ENCODE measurements at regions not wholly inside any gene's neighbourhood (a gene's known extent, or its start where the extent isn't known, plus 50 kb on each side); places are given as distances from the start of the nearest gene placed in this dataset.
"Not testable (repeated sequence)": the region's sequence is repeated elsewhere in the genome, so short reads cannot be mapped to it uniquely, and the experiment has no call there.

GRCh38 chr6:121533321-121533841 is 97.9 kb downstream of the GJA1 start:
- H3K4me1 Mint-ChIP-seq: no peaks in the 10 kb centered on the region
- no peaks in the 10 kb centered on the region for H3K9me3 Mint-ChIP-seq
- no peaks in the 10 kb centered on the region for H3K36me3 Mint-ChIP-seq
- no peak overlapping the region for H3K4me3 Mint-ChIP-seq
- H3K27ac Mint-ChIP-seq: no peak overlapping the region
- H3K27me3 Mint-ChIP-seq: no peaks in the 10 kb centered on the region

GRCh38 chr6:121535777-121536176 is 100.3 kb downstream of the GJA1 start:
- H3K27ac Mint-ChIP-seq: no peak overlapping the region
- H3K36me3 Mint-ChIP-seq: no peaks in the 10 kb centered on the region
- no peaks in the 10 kb centered on the region for H3K27me3 Mint-ChIP-seq
- H3K9me3 Mint-ChIP-seq: no peaks in the 10 kb centered on the region
- no peaks in the 10 kb centered on the region for H3K4me1 Mint-ChIP-seq
- H3K4me3 Mint-ChIP-seq: no peak overlapping the region

GRCh38 chr6:121536345-121536744 is 100.9 kb downstream of the GJA1 start:
- no peaks in the 10 kb centered on the region for H3K36me3 Mint-ChIP-seq
- H3K4me3 Mint-ChIP-seq: no peak overlapping the region
- H3K27ac Mint-ChIP-seq: no peak overlapping the region
- no peaks in the 10 kb centered on the region for H3K27me3 Mint-ChIP-seq
- no peaks in the 10 kb centered on the region for H3K9me3 Mint-ChIP-seq
- no peaks in the 10 kb centered on the region for H3K4me1 Mint-ChIP-seq

- no peak overlapping the region for H3K27ac Mint-ChIP-seq
Measured at GRCh38 chr6:121539439-121539838, 104.0 kb downstream of the GJA1 start.

GRCh38 chr6:121540210-121540609 is 104.8 kb downstream of the GJA1 start:
- Mint-ChIP-seq H3K27me3 (no peaks in the 10 kb centered on the region), H3K27ac (no peak overlapping the region), H3K36me3 (no peaks in the 10 kb centered on the region), H3K4me3 (no peak overlapping the region), H3K9me3 (no peaks in the 10 kb centered on the region), H3K4me1 (no peaks in the 10 kb centered on the region)

More at GRCh38 chr6:121539439-121539838, 104.0 kb downstream of the GJA1 start:
- Mint-ChIP-seq H3K9me3 (no peaks in the 10 kb centered on the region), H3K27me3 (no peaks in the 10 kb centered on the region), H3K4me1 (no peaks in the 10 kb centered on the region), H3K36me3 (no peaks in the 10 kb centered on the region), H3K4me3 (no peak overlapping the region)

GRCh38 chr6:121544691-121545090 is 109.2 kb downstream of the GJA1 start:
- no peak overlapping the region for H3K4me3 Mint-ChIP-seq
- H3K36me3 Mint-ChIP-seq: no peaks in the 10 kb centered on the region

GRCh38 chr6:121548131-121548530 is 112.7 kb downstream of the GJA1 start:
- H3K36me3 Mint-ChIP-seq: no peaks in the 10 kb centered on the region
- H3K27ac Mint-ChIP-seq: no peak overlapping the region
- H3K9me3 Mint-ChIP-seq: no peaks in the 10 kb centered on the region
- H3K4me3 Mint-ChIP-seq: no peak overlapping the region
- no peaks in the 10 kb centered on the region for H3K4me1 Mint-ChIP-seq
- H3K27me3 Mint-ChIP-seq: no peaks in the 10 kb centered on the region

More at GRCh38 chr6:121544691-121545090, 109.2 kb downstream of the GJA1 start:
- H3K4me1 Mint-ChIP-seq: no peaks in the 10 kb centered on the region
- H3K27ac Mint-ChIP-seq: no peak overlapping the region
- H3K9me3 Mint-ChIP-seq: no peaks in the 10 kb centered on the region
- H3K27me3 Mint-ChIP-seq: no peaks in the 10 kb centered on the region

GRCh38 chr6:121549736-121550135 is 114.3 kb downstream of the GJA1 start:
- H3K36me3 Mint-ChIP-seq: no peaks in the 10 kb centered on the region
- no peak overlapping the region for H3K27ac Mint-ChIP-seq
- no peaks in the 10 kb centered on the region for H3K4me1 Mint-ChIP-seq
- no peaks in the 10 kb centered on the region for H3K9me3 Mint-ChIP-seq
- no peak overlapping the region for H3K4me3 Mint-ChIP-seq
- H3K27me3 Mint-ChIP-seq: no peaks in the 10 kb centered on the region

- Mint-ChIP-seq H3K4me3 (no peak overlapping the region), H3K27me3 (no peaks in the 10 kb centered on the region), H3K27ac (no peak overlapping the region), H3K36me3 (no peaks in the 10 kb centered on the region), H3K9me3 (no peaks in the 10 kb centered on the region), H3K4me1 (no peaks in the 10 kb centered on the region)
Measured at GRCh38 chr6:121550491-121551010, 115.1 kb downstream of the GJA1 start.

- Mint-ChIP-seq H3K9me3 (no peaks in the 10 kb centered on the region), H3K27ac (no peak overlapping the region), H3K4me1 (no peaks in the 10 kb centered on the region), H3K4me3 (no peak overlapping the region), H3K36me3 (no peaks in the 10 kb centered on the region), H3K27me3 (no peaks in the 10 kb centered on the region)
Measured at GRCh38 chr6:121555201-121555600, 119.8 kb downstream of the GJA1 start.

- H3K36me3 Mint-ChIP-seq, H3K9me3 Mint-ChIP-seq: not testable (repeated sequence)
Measured at GRCh38 chr6:121556149-121556548, 120.7 kb downstream of the GJA1 start.

GRCh38 chr6:121557146-121557940 is 121.9 kb downstream of the GJA1 start:
- Mint-ChIP-seq H3K4me1 (no peaks in the 10 kb centered on the region), H3K9me3 (no peaks in the 10 kb centered on the region), H3K27ac (no peak overlapping the region), H3K27me3 (no peaks in the 10 kb centered on the region), H3K4me3 (no peak overlapping the region), H3K36me3 (no peaks in the 10 kb centered on the region)

More at GRCh38 chr6:121556149-121556548, 120.7 kb downstream of the GJA1 start:
- H3K4me3 Mint-ChIP-seq, H3K4me1 Mint-ChIP-seq, H3K27ac Mint-ChIP-seq, H3K27me3 Mint-ChIP-seq: not testable (repeated sequence)

GRCh38 chr6:121559611-121560269 is 124.3 kb downstream of the GJA1 start:
- H3K4me3 Mint-ChIP-seq: no peak overlapping the region
- no peaks in the 10 kb centered on the region for H3K36me3 Mint-ChIP-seq
- no peaks in the 10 kb centered on the region for H3K27me3 Mint-ChIP-seq
- no peak overlapping the region for H3K27ac Mint-ChIP-seq
- H3K4me1 Mint-ChIP-seq: no peaks in the 10 kb centered on the region
- H3K9me3 Mint-ChIP-seq: no peaks in the 10 kb centered on the region

GRCh38 chr6:121560476-121560875 is 125.0 kb downstream of the GJA1 start:
- Mint-ChIP-seq H3K9me3 (no peaks in the 10 kb centered on the region), H3K36me3 (no peaks in the 10 kb centered on the region), H3K27ac (no peak overlapping the region), H3K27me3 (no peaks in the 10 kb centered on the region), H3K4me3 (no peak overlapping the region), H3K4me1 (no peaks in the 10 kb centered on the region)

- no peaks in the 10 kb centered on the region for H3K27me3 Mint-ChIP-seq
- no peak overlapping the region for H3K27ac Mint-ChIP-seq
- no peaks in the 10 kb centered on the region for H3K9me3 Mint-ChIP-seq
- no peaks in the 10 kb centered on the region for H3K4me1 Mint-ChIP-seq
- no peak overlapping the region for H3K4me3 Mint-ChIP-seq
- H3K36me3 Mint-ChIP-seq: no peaks in the 10 kb centered on the region
Measured at GRCh38 chr6:121563286-121563685, 127.8 kb downstream of the GJA1 start.

GRCh38 chr6:121564529-121564928 is 129.1 kb downstream of the GJA1 start:
- H3K4me3 Mint-ChIP-seq: not testable (repeated sequence)

More at GRCh38 chr6:121564529-121564928, 129.1 kb downstream of the GJA1 start:
- H3K36me3 Mint-ChIP-seq, H3K27ac Mint-ChIP-seq, H3K4me1 Mint-ChIP-seq, H3K9me3 Mint-ChIP-seq, H3K27me3 Mint-ChIP-seq: not testable (repeated sequence)

Data from activated naive CD4-positive, alpha-beta T cell treated with anti-CD3 and anti-CD28 coated beads, Interleukin-2, amount 50 U/mL, for 24 hours (primary cell).